Mononuclear cell (primary cell): ENCODE measurements at regions not wholly inside any gene's neighbourhood (a gene's known extent, or its start where the extent isn't known, plus 50 kb on each side); places are given as distances from the start of the nearest gene placed in this dataset.
"Not testable (repeated sequence)": the region's sequence is repeated elsewhere in the genome, so short reads cannot be mapped to it uniquely, and the experiment has no call there.

Experiments used
- H3K27me3 ChIP-seq: 2 replicates; pipeline ENCODE4 v1.6.0; 2011; ENCODE audit warnings: low read length, control low read depth; ENCODE audit not compliant: insufficient read depth
- H3K4me1 ChIP-seq: 2 replicates; pipeline ENCODE4 v1.5.1; 2011; ENCODE audit warnings: mild to moderate bottlenecking, low read length, control low read depth; ENCODE audit not compliant: insufficient read depth
- H3K4me3 ChIP-seq: 2 replicates; pipeline ENCODE4 v1.5.1; 2011; ENCODE audit warnings: mild to moderate bottlenecking, low read length, moderate library complexity
- H3K9me3 ChIP-seq: 2 replicates; pipeline ENCODE4 v1.5.1; 2011; ENCODE audit warnings: low read depth, mild to moderate bottlenecking, control low read depth, low read length

GRCh38 chr18:10139783-10140410 is 226.1 kb downstream of the VAPA start:
- H3K4me1 ChIP-seq = peaks cover 22% of the 10 kb centered on the region
- H3K4me3 ChIP-seq = no peak overlapping the region
- no peaks in the 10 kb centered on the region for H3K9me3 ChIP-seq
- no peaks in the 10 kb centered on the region for H3K27me3 ChIP-seq

- no peaks in the 10 kb centered on the region for H3K27me3 ChIP-seq
- H3K4me1 ChIP-seq = peaks cover 22% of the 10 kb centered on the region
- H3K4me3 ChIP-seq = no peak overlapping the region
- no peaks in the 10 kb centered on the region for H3K9me3 ChIP-seq
Measured at GRCh38 chr18:10140461-10141282, 226.9 kb downstream of the VAPA start.

- Histone ChIP-seq H3K27me3 (no peaks in the 10 kb centered on the region), H3K4me1 (peaks cover 22% of the 10 kb centered on the region), H3K9me3 (no peaks in the 10 kb centered on the region), H3K4me3 (no peak overlapping the region)
Measured at GRCh38 chr18:10141559-10141958, 227.7 kb downstream of the VAPA start.

GRCh38 chr18:10142056-10142455 is 228.2 kb downstream of the VAPA start:
- H3K4me3 ChIP-seq = no peak overlapping the region
- no peaks in the 10 kb centered on the region for H3K27me3 ChIP-seq
- peaks cover 22% of the 10 kb centered on the region for H3K4me1 ChIP-seq
- no peaks in the 10 kb centered on the region for H3K9me3 ChIP-seq

- H3K27me3 ChIP-seq = no peaks in the 10 kb centered on the region
Measured at GRCh38 chr18:10142496-10143160, 228.8 kb downstream of the VAPA start.

GRCh38 chr18:10143596-10143995 is 229.8 kb downstream of the VAPA start:
- Histone ChIP-seq H3K4me1 (peaks cover 22% of the 10 kb centered on the region), H3K27me3 (no peaks in the 10 kb centered on the region), H3K4me3 (no peak overlapping the region), H3K9me3 (no peaks in the 10 kb centered on the region)

More at GRCh38 chr18:10142496-10143160, 228.8 kb downstream of the VAPA start:
- Histone ChIP-seq H3K4me1 (peaks cover 22% of the 10 kb centered on the region), H3K4me3 (no peak overlapping the region), H3K9me3 (no peaks in the 10 kb centered on the region)

- no peaks in the 10 kb centered on the region for H3K27me3 ChIP-seq
- H3K9me3 ChIP-seq = no peaks in the 10 kb centered on the region
- H3K4me3 ChIP-seq = no peak overlapping the region
- H3K4me1 ChIP-seq = peaks cover 13% of the 10 kb centered on the region
Measured at GRCh38 chr18:10145546-10145945, 231.7 kb downstream of the VAPA start.

- Histone ChIP-seq H3K9me3 (no peaks in the 10 kb centered on the region), H3K4me1 (no peaks in the 10 kb centered on the region), H3K27me3 (no peaks in the 10 kb centered on the region), H3K4me3 (no peak overlapping the region)
Measured at GRCh38 chr18:10147226-10147625, 233.4 kb downstream of the VAPA start.

DNA sequence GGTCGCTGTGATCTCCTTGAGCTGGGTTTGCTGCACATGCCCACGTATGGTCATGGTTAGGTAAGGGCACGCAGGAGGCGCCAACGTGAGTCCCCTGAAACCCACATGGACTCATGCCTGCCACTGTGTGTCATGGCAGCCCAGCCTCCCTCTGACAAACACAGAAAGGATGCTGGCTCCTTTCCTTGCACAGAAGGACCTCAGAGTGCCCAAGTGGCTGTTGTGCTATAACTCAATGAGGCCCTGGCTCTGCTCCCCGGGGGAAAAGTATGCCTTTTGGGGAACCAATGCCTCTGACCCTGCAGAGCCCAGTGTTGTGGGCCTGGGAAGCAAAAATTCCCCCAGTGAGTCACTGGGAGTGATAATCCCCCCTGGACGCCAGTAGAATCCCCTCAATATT is 233.9 kb downstream of the VAPA start:
- no peaks in the 10 kb centered on the region for H3K4me1 ChIP-seq
- H3K4me3 ChIP-seq = no peak overlapping the region
- no peaks in the 10 kb centered on the region for H3K9me3 ChIP-seq
- H3K27me3 ChIP-seq = no peaks in the 10 kb centered on the region

- Histone ChIP-seq H3K9me3 (no peaks in the 10 kb centered on the region), H3K4me1 (no peaks in the 10 kb centered on the region), H3K4me3 (no peak overlapping the region), H3K27me3 (no peaks in the 10 kb centered on the region)
Measured at GRCh38 chr18:10148189-10148929, 234.5 kb downstream of the VAPA start.

DNA sequence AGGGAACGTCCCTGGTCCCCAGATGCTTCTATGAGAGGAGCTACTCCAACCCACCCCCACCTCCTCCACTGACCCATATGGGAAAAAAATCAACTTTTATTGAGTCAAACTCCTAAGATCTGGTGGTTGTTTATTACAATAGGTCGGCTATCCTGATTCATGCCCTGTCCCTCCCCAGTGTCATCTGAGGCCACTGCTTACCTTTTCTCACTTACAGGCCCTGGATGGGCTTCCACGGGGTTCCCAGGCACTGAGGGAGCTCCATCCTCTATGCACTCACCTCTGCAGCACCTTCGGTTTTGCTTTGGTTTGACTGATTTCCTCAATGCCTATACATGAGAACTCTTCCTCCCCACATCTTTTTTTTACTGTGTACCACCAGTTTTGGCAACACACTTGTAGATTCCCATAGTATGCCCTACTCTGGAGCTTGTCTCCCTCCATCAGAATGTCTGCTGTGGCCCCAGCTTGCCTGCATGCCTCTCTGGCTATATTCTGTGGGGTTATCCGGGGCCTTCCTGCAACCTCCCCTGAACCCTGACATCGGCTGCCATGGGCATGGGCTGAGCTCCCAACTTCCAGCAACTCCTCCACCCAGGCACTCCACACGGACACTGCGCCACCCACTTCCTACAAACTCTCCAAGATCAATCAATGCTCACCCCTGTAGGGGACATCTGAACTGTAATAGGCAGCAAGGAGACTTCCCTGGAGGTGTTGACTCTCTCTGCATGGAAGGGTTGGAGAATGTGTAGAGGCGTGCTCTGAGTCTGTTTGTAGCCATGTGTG is 236.1 kb downstream of the VAPA start:
- no peak overlapping the region for H3K4me3 ChIP-seq
- no peaks in the 10 kb centered on the region for H3K27me3 ChIP-seq
- no peaks in the 10 kb centered on the region for H3K9me3 ChIP-seq
- H3K4me1 ChIP-seq = no peaks in the 10 kb centered on the region

DNA sequence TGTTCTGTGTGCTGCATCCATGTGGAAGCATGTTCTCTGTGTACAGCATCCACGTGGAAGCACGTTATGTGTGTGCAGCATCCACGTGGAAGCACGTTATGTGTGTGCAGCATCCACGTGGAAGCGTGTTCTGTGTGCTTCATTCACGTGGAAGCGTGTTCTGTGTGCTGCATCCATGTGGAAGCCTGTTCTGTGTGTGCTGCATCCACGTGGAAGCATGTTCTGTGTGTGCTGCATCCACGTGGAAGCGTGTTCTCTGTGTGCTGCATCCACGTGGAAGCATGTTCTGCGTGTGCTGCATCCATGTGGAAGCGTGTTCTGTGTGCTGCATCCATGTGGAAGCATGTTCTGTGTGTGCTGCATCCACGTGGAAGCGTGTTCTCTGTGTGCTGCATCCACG is 236.8 kb downstream of the VAPA start:
- H3K9me3 ChIP-seq, H3K4me1 ChIP-seq, H3K4me3 ChIP-seq, H3K27me3 ChIP-seq: not testable (repeated sequence)

DNA sequence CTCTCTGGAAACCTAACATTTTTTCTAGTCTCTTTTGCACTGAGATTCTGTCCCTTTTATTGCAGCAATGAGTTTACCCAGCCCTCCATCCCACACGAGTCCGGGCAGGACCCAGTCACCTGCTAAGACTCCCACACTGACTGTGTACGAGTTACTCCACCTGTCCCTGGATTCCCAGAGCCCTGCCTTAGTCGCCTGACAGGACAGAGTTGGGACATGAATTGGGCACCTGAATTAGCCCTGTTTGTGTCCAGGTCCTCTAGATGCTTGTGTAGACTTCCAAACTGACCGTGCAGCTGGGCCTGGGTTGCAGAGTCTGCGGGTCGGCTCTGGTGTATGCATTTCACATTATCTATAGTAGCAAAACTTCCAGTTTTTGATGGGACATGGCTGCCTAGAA is 238.7 kb downstream of the VAPA start:
- Histone ChIP-seq H3K9me3 (no peaks in the 10 kb centered on the region), H3K4me1 (no peaks in the 10 kb centered on the region), H3K27me3 (no peaks in the 10 kb centered on the region), H3K4me3 (no peak overlapping the region)

- Histone ChIP-seq H3K4me3 (no peak overlapping the region), H3K4me1 (no peaks in the 10 kb centered on the region), H3K9me3 (no peaks in the 10 kb centered on the region), H3K27me3 (no peaks in the 10 kb centered on the region)
Measured at GRCh38 chr18:10153924-10154752, 240.3 kb downstream of the VAPA start.
